ENCODE measurements at regions not wholly inside any gene's neighbourhood (a gene's known extent, or its start where the extent isn't known, plus 50 kb on each side); places are given as distances from the start of the nearest gene placed in this dataset.

DNA sequence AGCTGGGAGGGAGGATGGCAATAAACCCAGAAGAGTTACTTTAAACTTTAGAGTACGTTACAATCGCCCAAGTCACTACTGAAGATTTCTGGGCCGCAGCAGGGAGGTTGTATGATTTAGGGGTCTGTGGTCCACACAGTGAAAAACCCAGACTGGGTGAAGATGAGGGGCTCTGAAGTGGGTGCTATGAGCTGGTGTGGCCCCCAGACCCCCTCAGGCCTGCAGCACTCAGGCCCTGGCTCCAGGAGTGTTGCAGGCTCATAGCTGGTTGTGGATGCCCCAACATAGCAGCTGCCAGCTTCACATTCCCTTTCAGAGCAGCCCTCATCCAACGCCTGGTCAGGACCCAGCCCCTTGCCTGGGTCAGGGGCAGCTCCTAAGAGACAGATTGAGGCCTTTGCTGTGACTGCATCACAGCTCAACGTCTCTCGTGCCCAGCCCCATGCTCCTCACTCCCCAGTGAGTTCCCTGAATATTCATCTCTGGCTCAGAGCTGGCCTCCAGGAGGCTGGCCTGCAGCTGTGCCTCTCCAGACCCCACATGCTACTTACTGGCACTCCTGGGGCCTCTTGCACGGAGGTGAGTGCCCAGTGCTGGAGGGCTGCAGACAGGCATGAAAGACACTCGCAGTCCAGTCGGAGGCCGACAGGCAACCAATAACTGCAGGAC lies 94.5 kb upstream of the MYCN start:
- no peak for DNase-seq

DNA sequence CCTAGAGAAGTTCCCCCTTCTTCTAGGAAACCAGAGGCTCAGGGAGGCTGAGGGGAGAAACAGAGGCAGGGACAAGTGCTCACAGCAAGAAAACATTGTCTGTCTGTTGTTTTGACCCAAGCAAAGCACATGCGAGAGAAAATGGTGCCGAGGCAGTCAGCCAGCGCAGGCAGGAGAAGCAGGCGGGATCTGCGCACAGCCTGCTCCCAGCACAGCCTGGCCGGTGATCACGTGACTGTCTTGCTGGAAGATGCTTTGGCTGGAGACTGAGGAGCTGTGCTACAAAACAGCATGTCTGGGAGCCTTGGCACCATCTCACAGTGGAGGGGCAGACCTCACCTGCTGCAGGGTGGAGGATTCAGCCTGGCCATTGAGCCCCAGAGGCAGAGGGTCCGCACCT lies 93.7 kb upstream of the MYCN start:
- no peak for DNase-seq

DNA sequence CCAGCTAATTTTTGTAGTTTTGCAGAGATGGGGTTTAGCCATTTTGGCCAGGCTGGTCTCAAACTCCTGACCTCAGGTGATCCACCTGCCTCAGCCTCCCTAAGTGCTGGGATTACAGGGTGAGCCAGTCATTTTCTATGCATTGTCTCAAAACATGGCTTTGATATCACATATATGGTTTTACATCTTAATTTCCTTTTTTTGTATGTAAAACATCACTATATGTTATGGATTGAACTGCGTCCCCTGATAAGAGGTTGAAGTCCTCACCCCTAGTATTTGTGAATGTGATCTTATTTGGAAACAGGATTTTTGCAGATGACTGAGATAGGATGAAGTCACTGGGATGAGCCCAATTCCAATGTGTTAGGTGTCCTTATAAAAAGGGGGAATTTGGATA lies 89.8 kb upstream of the MYCN start:
- no peak for DNase-seq

DNA sequence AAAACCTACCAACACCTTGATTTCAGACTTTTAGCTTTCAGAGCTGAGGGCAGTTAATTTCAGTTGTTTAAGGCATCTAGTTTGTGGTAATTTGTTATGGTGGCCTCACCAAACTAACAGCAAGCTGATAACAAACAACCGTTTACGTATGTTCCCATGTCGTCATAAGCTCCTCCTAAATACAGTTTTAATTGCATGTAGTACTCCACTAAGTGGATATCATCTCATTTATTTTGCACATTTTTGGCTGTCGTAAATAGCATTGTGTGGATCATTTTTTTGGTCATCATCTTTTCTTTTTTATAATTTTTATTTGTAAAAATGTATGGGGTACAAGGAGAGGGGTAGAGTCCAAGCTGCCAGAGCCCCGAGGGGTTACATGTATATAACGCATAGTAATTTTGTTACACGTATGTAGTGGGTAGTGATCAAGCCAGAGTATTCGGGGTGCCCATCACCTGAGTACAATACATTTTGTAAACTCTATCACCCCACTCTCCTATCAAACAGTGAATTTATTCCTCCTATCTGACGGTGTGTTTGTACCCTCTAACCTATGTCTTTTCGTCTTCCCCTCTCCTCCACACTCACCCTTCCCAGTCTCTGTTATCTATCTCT lies 89.2 kb upstream of the MYCN start:
- DNase-seq = no peak

DNA sequence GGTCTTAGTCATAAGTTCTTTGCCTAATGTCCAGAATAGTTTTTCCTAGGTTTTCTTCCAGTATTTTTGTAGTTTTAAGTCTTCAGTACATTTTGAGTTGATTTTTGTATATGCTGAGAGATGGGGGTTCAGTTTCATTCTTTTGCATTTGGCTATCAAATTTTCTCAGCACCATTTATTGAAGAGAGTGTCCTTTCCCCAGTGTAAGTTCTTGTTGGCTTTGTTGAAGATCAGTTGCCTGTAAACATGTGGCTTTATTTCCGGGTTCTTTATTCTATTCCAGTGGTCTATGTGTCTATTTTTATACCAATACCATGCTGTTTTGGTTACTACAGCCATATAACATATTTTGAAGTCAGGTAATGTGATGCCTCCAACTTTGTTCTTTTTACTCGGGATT lies 87.5 kb upstream of the MYCN start:
- no peak for DNase-seq

DNA sequence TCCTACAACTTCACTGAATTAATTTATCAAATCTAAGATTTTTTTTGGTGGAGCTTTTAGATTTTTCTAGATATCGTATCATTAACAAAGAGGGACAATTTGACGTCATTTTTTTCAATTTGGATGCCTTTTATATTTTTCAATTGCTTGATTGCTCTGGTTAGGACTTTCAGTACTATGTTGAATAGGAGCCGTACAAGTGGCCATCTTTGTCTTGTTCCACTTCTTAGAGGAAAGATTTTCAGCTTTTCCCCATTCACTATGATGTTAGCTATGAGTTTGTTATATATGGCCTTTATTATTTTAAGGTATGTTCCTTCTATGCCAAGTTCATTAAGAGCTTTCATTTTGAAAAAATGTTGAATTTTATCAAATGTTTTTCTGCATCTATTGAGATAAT lies 86.4 kb upstream of the MYCN start:
- DNase-seq = no peak

DNA sequence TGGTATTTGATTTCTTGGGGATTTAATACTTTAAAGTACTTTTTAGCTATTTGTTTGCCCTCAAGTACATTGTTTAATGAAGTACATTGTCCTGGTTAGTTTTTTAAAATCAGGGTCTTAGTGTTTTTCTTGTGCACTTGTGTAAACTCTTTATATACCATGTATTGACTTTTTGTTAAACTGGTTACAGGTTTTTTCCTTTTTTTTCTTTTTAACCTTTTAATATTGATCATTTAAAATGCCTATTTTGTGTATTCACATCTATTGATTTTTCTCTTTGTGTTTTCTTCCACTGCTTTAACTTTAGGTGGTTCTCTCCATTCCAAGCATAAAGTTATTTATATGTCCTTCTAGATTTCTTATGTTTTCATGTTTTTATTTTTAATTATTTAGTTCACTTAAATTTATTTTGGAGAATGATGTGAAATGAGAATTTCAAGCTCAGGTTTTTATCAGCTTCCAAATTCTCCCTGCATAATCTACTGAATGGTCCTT lies 84.5 kb upstream of the MYCN start:
- DNase-seq = no peak

DNA sequence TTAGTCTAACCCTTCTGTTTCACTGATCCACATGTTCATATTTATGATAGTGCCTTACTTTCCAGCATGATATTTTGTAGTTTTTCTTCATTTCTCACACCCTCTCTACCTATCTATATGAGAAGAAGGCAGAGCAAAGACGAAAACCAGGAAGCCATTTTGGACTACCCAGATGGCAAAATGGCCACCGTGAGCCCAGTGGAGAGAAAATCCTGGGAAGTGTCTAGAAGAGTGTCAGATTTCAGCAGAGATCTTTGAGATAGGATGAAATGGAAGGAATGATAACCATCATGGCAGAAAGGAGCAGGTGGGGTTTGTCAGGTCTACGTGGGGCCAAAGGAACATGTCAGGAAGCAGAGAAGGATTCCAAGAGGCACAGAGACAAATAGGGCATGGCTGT lies 84.0 kb upstream of the MYCN start:
- no peak for DNase-seq

DNA sequence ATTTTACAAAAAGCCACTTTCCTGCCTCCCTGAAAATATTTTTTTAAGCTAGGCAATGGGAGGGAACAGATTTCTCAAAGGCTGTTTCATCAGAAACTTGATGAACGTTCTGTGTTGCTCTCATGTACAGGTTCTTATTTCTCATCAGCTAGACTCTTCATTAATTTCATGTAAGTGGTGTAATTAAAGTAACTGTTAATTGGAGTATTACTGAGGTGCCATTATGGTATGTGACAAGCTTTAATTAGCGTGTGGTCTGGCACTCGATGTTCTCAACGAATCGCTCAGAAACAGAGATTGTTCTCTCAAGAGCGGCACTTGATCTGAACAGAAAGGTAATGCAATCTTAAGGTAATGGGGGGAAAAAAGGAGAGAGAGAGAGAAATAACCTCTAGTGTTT lies 81.9 kb upstream of the MYCN start:
- DNase-seq = no peak

DNA sequence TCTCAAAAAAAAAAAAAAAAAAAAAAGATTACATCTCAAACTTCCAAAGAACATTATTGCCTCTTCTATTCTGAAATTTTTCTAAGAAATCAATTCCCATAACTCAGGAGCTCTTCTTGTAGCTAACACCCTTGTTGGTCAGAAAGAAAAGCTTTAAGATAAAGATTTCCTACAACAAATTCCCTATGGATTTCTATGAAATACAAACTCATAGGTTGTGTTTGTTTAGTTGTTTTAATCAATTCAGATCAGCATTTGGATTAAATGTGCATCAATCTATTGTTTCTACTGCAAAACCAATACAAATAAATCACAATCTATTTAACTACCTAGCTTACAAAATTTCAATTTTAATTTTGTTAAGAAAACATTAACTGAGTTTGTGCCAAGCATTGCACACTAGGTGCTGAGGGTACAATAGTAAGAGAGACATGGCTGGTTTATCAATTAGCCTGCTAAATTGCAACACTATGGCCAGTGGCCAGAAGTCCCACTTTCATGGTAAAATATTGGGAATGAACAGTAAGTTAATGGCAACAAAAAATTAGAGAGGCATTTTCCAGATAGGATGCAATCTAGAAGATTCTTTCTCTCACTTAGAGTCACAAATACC lies 80.2 kb upstream of the MYCN start:
- no peak for DNase-seq

DNA sequence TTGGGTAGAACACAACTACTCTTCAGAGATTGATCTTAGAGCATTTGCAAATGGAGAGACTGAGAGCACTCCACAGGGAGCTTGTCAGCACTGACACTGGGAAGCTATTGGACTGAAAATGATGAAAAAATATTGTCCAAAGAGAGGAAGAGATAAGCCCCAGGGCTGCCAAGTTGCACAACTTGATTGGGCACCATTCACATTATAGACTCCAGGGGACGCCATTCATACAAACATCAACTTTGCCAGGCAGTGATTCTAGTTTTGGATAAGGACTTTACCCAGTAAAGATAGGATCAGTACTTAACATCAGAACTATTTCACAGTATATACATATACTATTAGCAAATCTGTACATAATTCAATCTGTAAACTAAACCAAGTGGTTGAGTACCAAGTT lies 79.6 kb upstream of the MYCN start:
- DNase-seq = no peak

DNA sequence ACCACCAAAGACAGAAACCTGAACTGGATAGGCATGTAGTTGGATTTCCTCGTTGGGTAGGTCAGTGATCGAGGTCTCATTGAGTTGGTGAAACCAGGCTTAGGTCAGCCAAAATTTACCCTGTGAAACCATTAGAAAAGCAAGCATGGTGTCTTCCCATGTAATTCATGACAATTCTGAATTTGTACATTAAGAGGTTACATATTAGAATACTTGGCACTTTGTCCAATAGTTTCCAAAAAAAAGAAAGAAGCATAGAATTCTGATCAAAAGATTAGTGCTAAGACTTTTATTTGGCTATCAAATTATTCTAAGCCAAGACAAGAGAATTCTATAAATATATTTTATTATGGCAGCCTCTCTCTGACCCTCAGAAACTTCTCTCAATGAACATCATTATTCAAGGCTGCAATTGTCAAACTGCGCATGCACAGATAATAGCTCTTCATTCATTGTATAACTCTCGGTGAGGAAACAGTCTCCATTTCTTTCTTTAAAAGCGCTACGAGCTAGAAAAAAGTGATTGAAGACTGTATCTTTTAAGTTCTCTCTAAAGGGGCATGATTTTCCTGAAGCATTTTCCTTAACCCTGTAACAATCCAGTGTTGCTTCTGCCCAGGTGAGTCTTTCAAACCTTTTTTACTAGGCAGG lies 79.1 kb upstream of the MYCN start:
- no peak for DNase-seq

DNA sequence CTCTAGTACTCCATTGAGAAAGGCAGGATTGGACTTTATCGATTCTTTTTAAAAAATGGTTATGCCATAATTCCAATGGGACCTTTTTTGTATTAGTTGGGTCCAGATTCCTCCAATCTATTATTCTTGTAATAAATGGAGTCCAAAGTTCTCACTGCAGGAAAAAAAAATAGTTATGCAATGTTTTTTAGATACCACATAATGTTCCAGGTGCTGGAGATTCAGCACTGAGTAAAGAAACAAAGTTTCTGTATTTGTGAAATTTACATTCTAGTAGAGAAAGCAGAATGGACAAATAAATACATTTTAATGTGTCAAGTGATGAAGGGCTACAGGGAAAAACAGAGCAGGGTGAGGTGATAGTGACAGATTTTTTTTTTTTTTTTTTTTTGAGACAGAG lies 78.5 kb upstream of the MYCN start:
- no peak for DNase-seq

DNA sequence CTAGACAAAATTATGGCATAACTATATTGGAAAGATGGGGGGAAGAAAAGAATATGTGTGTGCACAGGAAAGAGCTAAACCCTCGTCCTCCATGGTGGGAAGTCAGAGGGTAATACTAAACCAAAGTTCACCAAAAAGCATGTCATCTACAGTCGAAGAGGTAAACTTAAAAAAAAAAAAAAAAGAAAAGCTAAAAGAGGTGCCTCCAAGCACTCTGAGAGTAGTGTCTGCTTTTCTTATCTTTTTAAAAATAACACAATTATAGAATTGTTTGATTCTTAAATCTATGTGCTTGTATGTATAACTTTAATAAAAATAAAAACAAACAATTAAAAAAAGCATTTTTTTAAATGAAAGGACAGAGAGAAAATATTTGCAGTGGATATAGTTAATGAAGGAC lies 77.3 kb upstream of the MYCN start:
- DNase-seq = no peak

DNA sequence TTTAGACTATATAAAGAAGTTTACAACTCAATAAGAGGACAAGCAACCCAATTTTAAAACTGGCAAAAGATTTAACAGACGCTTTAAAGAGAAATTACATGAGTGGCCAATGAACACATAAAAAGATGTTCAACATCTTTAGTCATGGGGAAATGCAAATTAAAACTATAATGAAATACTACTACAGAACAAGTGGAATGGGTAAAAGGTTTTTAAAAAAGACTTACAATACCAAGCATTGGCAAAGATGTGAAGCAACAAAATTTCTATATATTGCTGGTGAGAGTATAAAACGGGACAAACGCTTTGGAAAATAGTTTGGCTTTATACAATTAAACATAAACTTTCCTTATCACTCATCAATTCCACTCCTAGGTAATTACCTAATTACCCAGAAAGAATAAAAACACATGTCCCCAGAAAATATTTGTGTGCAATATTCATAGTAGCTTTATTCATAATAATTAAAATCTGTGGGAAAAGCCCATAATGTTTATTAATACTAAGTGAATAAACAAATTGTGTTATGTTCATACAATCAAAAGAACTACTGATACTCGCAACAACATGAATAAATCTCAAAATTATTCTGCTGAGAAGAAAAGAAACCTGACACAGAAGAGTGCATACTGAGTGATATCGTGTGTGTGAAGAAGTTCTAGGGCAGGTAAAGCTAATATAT lies 76.7 kb upstream of the MYCN start:
- no peak for DNase-seq

DNA sequence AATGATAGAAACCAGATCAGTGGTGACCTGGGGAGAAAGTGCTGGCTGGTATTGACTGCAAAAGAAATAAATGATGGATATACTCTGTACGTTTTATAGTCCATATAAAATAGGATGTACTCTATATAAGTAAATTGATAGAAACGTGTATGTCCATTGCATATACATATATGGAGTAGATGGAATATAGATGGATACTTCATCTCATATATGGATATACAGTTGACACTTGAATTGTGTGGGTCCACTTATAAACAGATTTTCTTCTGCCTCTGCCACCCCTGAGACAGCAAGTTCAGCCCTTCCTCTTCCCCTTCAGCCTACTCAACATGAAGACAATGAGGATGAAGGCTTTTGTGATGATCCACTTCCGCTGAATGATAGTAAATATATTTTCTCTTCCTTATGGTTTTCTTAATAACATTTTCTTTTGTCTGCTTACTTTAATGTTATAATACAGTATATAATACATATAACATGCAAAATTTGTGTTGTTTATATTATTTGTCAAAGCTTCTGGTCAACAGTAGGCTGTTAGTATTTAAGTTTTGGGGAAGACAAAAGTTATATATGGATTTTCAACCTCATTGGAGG lies 76.1 kb upstream of the MYCN start:
- DNase-seq = no peak

DNA sequence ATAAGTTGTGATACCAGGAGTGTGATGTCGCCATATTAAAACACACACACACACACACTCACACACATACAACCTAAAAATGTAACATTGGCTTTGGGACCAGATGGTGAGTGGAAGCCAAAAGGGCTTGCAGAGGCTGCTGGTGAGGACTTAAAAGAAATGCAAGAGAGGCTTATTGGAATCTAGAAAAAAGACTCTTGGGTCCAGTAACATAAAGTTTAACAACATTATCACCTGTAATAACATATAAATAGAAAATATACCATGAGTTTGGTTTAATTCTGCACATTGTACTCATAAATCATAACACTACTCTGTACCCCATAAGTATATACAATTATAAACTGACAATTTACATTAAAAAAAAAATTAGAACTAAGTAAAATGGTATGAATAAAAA lies 74.4 kb upstream of the MYCN start:
- no peak for DNase-seq

DNA sequence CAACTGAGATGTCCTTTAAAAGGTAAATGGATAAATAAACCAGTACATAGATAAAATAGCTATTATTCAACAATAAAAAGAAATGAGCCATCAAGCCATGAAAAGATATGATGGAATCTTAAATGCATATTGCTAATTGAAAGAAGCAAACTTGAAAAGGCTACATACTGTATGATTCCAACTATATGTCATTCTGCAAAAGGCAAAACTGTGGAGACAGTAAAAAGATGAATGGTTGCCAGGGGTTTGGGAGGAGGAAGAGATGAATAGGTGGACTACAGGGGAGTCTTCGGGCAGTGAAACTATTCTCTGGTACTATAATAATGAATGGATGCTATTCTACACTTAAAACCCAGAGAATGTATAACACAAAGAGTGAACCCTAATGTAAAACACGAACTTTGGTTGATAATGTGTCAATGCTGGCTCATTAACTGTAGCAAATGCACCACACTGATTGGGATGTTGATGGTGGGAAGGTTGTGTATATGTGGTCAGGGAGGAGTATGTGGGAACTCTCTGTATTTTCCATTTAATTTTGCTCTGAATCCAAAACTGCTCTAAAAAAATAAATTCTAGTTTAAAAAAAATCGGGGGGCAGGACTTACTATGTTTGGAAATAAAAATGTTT lies 73.7 kb upstream of the MYCN start:
- DNase-seq = no peak

DNA sequence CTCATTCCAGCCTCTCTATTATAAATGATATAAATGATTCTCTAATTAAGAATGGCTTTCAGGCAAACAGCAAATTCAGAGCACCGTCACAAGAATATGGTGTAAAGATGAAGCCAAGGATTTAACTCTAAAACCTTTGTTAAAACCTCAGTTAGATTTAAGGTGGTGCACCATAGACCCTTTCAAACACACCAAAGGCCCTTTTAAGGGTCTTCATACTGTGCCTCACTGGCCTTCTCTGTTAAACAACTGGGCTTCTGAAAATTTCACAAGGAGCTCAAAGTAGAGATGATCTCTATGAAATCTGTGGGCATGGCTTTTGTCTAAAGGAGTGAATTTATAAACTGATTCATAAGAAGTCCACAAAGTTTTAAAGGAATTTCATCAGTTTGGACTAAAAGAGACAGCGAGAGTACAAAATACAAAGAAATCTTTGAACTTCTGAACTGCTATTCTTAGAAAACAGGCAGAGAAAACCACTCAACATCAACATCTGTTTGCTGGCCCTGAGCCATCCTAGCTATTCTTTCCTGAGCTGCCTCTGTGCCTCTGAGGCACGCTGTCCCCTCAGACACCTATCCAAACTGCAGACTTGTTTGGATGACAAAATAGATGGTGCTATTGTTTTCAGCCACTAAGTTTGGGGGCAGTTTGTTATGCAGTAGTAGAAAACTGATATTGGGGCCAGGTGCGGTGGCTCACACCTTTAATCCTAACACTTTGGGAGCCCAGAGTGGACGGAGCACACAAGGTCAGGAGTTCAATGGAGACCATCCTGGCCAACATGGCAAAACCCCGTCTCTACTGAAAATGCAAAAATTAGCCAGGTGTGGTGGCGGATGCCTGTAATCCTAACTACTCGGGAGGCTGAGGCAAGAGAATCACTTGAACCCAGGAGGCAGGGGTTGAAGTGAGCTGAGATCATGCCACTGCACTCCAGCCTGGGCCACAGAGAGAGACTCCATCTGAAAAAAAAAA lies 72.9 kb upstream of the MYCN start:
- DNase-seq = no peak

DNA sequence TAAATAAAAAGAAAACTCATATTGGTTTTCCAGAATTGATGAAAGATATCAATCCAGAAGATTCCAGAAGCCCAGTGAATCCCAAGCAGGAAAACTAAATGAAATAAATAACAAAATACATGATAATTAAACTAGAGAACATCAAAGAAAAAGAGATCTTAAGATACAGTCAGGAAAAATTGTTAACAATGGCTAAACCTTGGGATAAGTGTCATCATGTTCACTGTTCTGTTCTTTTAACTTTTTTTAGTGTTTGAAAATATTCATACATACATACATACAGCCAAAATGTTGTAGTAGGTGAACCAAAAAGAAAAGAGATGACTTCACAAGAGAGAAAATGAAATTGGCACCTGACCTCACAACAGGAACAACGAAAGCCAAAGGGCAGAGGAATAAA lies 72.2 kb upstream of the MYCN start:
- no peak for DNase-seq

DNA sequence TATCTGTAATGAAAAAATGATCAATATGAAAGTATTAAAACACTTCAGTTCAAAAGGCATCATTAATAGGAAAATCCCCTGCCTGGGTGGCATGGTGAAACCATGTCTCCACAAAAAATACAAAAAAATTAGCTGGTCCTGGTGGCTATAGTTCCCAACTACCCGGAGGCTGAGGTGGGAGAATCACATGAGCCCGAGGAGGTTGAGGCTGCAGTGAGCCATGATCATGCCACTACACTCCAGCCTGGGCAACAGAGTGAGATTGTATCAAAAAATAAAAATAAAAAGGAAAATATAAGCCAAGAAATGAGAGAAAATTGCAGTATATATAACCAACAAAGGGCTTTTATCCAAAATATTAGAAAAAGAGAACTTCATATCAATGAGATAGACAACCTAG lies 71.6 kb upstream of the MYCN start:
- DNase-seq = no peak
